ENCODE measurements at regions not wholly inside any gene's neighbourhood (a gene's known extent, or its start where the extent isn't known, plus 50 kb on each side); places are given as distances from the start of the nearest gene placed in this dataset.
A peak's percentile ranks its signal among the peaks of the same experiment; 100 is the strongest.

GRCh38 chr2:237180987-237181386 is 95.3 kb downstream of the COPS8 start:
- Histone ChIP-seq H3K27ac (no peak overlapping the region), H3K27me3 (no peaks in the 10 kb centered on the region), H3K4me3 (no peak overlapping the region), H3K36me3 (no peaks in the 10 kb centered on the region), H3K4me1 (ENCODE audit: low read depth) (no peaks in the 10 kb centered on the region), H3K9me3 (ENCODE audit: low read depth) (no peaks in the 10 kb centered on the region)
- no peak for DNase-seq (ENCODE audit: low read depth in 1 of 2, low spot score in 1 of 2)
- TF ChIP-seq, protein P1, sequence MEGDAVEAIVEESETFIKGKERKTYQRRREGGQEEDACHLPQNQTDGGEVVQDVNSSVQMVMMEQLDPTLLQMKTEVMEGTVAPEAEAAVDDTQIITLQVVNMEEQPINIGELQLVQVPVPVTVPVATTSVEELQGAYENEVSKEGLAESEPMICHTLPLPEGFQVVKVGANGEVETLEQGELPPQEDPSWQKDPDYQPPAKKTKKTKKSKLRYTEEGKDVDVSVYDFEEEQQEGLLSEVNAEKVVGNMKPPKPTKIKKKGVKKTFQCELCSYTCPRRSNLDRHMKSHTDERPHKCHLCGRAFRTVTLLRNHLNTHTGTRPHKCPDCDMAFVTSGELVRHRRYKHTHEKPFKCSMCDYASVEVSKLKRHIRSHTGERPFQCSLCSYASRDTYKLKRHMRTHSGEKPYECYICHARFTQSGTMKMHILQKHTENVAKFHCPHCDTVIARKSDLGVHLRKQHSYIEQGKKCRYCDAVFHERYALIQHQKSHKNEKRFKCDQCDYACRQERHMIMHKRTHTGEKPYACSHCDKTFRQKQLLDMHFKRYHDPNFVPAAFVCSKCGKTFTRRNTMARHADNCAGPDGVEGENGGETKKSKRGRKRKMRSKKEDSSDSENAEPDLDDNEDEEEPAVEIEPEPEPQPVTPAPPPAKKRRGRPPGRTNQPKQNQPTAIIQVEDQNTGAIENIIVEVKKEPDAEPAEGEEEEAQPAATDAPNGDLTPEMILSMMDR (IDR thresholded peaks at IDR 0.05; ENCODE audit: low read depth, low read length), result no peak

GRCh38 chr2:237181844-237182243 is 96.2 kb downstream of the COPS8 start:
- H3K27ac ChIP-seq, result no peak overlapping the region
- TF ChIP-seq, protein P1 (IDR thresholded peaks at IDR 0.05; ENCODE audit: low read depth, low read length), result no peak

GRCh38 chr2:237182422-237183123 is 96.9 kb downstream of the COPS8 start:
- no peaks in the 10 kb centered on the region for H3K27me3 ChIP-seq
- H3K36me3 ChIP-seq, result no peaks in the 10 kb centered on the region
- no peak for DNase-seq (ENCODE audit: low read depth in 1 of 2, low spot score in 1 of 2)
- no peaks in the 10 kb centered on the region for H3K4me1 ChIP-seq (ENCODE audit: low read depth)
- no peak overlapping the region for H3K27ac ChIP-seq
- no peaks in the 10 kb centered on the region for H3K9me3 ChIP-seq (ENCODE audit: low read depth)
- TF ChIP-seq, protein P1 (IDR thresholded peaks at IDR 0.05; ENCODE audit: low read depth, low read length), result no peak
- H3K4me3 ChIP-seq, result no peak overlapping the region

More at GRCh38 chr2:237181844-237182243, 96.2 kb downstream of the COPS8 start:
- peak in 1 of 2 donors; percentile 89 for DNase-seq (ENCODE audit: low read depth in 1 of 2, low spot score in 1 of 2)
- no peaks in the 10 kb centered on the region for H3K36me3 ChIP-seq
- H3K4me1 ChIP-seq (ENCODE audit: low read depth), result no peaks in the 10 kb centered on the region
- H3K27me3 ChIP-seq, result no peaks in the 10 kb centered on the region
- H3K4me3 ChIP-seq, result no peak overlapping the region
- no peaks in the 10 kb centered on the region for H3K9me3 ChIP-seq (ENCODE audit: low read depth)

GRCh38 chr2:237184192-237184918 is 98.7 kb downstream of the COPS8 start:
- Histone ChIP-seq H3K9me3 (ENCODE audit: low read depth) (no peaks in the 10 kb centered on the region), H3K36me3 (no peaks in the 10 kb centered on the region), H3K4me3 (no peak overlapping the region), H3K27me3 (no peaks in the 10 kb centered on the region), H3K4me1 (ENCODE audit: low read depth) (no peaks in the 10 kb centered on the region), H3K27ac (no peak overlapping the region)
- DNase-seq (ENCODE audit: low read depth in 1 of 2, low spot score in 1 of 2), result peak in 1 of 2 donors; percentile 67
- TF ChIP-seq, protein P1 (IDR thresholded peaks at IDR 0.05; ENCODE audit: low read depth, low read length), result no peak

DNA sequence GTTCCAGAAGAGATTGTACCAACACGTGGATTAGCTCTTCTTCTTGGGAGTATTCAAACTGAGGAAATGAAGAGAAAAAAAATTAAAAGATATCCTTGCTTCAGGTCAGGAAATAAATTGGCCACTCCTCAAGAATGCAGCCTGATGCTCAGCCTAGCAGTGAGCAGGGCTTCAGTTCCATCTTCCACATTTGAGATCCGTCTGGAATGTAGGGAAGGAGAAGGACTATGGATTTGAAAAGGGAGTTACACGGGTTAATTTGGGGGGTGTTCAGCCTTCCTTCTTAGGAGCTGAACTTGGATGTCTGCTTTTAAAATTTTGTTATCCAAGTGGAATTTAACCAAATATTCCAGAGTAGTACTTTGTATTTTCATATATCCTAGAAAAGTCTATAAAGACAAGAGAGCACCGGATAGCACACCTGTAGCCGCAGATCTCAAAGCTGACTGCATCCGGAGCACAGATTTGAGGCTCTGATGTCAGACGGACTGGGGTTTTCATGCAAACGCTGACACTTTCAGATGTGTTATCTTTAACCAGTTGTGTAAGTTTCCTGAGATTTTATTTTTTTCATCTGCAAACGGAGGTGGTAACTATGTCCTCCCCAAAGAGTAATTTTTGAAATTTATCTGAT is 99.3 kb downstream of the COPS8 start:
- peak in 1 of 2 donors; percentile 54 for DNase-seq (ENCODE audit: low read depth in 1 of 2, low spot score in 1 of 2)
- no peaks in the 10 kb centered on the region for H3K36me3 ChIP-seq
- TF ChIP-seq, protein P1 (IDR thresholded peaks at IDR 0.05; ENCODE audit: low read depth, low read length), result no peak
- no peak overlapping the region for H3K27ac ChIP-seq
- H3K27me3 ChIP-seq, result no peaks in the 10 kb centered on the region
- H3K4me1 ChIP-seq (ENCODE audit: low read depth), result no peaks in the 10 kb centered on the region
- no peaks in the 10 kb centered on the region for H3K9me3 ChIP-seq (ENCODE audit: low read depth)
- no peak overlapping the region for H3K4me3 ChIP-seq

All from cardiac muscle cell (in vitro differentiated cells and primary cell).